Fibroblast of villous mesenchyme (primary cell): ENCODE measurements at regions not wholly inside any gene's neighbourhood (a gene's known extent, or its start where the extent isn't known, plus 50 kb on each side); places are given as distances from the start of the nearest gene placed in this dataset.

Experiments used
- DNase-seq: peaks from one replicate; pipeline ENCODE4 v3.0.0-alpha.2; 2010; ENCODE audit warnings: low read depth
- H3K4me3 ChIP-seq: 2 replicates; pipeline ENCODE4 v1.5.1; 2011; ENCODE audit warnings: low read depth, mild to moderate bottlenecking, low read length
- TF ChIP-seq, protein P1 (sequence below): IDR thresholded peaks from 2 replicates; pipeline ENCODE4 v1.5.1; 2012; ENCODE audit warnings: low read depth, mild to moderate bottlenecking, low read length; ENCODE audit not compliant: insufficient read depth

DNA sequence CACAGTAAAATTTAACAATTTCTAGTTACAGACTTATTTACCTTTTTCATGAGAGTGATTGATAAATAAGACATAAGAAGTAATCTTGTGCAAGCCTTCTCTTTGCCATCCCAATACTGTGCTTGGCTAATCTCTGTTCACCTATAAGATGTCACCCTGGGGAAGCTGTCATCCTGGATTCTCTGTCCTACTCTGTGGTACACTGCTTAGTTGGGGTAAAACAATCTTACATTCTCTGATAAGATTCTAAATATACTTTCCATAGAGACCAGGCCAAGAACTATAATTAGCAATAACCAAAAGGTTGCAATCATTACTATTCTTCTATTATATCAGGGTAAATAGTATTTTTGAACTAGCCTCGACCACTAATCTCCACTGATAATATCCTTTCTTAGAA, 1218.3 kb upstream of the CADM2 start:
- DNase-seq, result no peak
- TF ChIP-seq, protein P1, sequence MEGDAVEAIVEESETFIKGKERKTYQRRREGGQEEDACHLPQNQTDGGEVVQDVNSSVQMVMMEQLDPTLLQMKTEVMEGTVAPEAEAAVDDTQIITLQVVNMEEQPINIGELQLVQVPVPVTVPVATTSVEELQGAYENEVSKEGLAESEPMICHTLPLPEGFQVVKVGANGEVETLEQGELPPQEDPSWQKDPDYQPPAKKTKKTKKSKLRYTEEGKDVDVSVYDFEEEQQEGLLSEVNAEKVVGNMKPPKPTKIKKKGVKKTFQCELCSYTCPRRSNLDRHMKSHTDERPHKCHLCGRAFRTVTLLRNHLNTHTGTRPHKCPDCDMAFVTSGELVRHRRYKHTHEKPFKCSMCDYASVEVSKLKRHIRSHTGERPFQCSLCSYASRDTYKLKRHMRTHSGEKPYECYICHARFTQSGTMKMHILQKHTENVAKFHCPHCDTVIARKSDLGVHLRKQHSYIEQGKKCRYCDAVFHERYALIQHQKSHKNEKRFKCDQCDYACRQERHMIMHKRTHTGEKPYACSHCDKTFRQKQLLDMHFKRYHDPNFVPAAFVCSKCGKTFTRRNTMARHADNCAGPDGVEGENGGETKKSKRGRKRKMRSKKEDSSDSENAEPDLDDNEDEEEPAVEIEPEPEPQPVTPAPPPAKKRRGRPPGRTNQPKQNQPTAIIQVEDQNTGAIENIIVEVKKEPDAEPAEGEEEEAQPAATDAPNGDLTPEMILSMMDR, result no peak
- no peak overlapping the region for H3K4me3 ChIP-seq

DNA sequence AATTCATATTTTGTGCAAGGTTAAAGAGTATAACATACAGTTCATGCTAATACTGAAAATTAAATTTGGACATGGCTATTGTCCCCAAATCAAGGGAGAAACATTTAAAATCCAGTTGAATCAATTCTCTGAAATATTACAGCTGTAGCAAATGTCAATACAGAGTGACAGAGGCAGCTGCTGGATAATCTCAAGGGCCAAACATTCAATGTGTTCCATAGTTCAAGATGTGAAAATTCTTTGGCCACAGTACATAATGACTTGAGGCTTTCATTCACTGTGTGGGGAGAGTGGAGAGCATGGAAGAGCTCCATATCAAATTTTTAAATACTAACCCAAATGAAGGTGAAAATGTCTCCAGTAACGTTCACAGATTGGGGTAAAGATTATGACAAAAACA, 1192.8 kb upstream of the CADM2 start:
- no peak for DNase-seq
- TF ChIP-seq, protein P1, result no peak
- no peak overlapping the region for H3K4me3 ChIP-seq

DNA sequence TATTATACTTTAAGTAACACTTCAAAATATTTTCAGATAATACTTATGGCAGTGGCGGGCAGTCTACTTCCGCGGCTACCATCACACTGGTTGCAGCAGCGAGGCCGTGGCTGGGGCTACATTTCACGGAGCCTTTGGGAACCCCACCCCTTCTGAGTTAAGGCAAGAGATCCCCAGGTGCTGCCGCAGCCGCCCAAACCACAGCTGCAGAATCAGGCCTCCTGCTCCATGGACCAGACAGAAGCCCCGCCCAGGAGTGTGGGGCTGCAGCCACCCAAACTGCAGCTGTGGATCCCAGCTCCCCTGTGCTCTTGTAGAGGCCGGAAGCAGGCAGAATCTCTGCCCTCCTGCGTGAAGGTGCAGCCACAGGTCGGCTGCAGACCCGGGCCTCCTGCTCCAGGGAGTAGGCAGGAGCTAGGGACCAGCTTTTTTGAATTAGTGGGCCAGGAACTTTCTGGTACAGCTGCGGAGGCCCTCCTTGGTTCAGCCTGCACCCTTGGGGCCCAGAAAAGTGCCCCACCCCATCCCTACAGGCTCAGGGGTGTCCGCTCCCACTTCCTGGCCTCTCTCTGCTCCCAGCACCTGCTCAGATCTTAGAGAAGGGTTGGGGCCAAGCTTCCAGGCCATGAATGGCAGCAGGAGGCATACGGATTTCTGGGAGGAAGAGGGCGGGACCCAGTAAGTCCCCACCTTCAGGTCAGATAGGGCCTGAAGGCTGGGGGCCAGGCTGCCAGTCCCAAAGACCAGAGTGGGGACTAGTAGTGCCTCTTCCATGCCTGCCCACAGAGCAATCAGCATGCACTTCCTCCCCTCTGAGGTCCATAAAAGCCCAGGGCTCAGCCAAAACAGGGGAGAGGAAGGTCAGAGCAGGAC, 1188.8 kb upstream of the CADM2 start:
- DNase-seq, result no peak
- TF ChIP-seq, protein P1, result no peak

DNA sequence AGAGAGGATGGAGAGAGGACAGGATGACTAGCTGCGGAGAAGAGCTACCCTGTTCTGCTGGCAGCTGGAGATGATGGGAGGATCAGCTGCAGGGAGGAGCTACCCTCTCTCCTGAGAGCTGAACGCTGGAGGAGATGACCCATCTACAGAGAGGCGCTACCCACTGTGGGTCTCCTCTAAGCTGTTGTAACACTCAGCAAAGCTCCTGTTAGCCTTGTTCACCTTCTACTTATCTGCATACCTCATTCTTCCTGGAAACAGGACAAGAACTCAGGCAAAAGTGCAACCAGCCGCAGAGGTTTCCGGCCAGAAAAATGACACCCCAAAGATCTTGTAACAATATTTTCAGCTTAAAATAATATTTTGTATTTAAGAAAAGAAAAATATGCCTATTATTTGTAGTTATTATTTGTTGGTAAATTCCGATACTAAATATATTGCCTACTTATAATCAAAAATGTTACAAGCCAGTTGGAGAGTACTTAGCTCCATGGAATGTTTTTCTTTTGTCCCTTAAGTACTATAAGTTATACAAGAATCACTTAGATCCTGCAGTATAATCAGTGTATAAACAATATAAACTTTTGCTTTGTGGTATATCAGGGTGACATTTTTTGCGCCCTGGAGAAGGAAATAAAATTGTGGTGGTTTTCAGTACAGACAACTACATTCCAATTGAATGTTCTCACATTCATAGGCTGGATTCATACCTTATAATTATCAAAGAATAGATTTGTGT, 1188.0 kb upstream of the CADM2 start:
- no peak for DNase-seq
- TF ChIP-seq, protein P1, result no peak
- H3K4me3 ChIP-seq, result no peak overlapping the region

More for the DNA sequence above, 1188.8 kb upstream of the CADM2 start:
- no peak overlapping the region for H3K4me3 ChIP-seq

DNA sequence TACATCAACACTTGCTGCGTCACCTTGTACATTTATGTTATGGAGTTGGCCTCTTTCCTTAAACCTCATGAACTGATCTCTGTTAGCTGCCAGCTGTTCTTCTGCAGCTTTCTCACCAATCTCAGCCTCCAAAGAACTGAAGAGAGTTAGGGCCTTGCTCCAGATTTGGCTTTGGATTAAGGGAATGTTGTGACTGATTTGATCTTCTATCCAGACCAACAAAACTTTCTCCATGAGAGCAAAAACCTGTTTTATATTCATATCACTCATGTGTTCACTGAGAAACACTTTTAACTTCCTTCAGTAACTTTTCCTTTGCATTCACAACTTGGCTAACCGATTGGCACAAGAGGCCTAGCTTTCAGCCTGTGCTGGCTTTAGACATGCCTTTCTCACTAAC, 1156.0 kb upstream of the CADM2 start:
- no peak for DNase-seq
- TF ChIP-seq, protein P1, result no peak
- no peak overlapping the region for H3K4me3 ChIP-seq

DNA sequence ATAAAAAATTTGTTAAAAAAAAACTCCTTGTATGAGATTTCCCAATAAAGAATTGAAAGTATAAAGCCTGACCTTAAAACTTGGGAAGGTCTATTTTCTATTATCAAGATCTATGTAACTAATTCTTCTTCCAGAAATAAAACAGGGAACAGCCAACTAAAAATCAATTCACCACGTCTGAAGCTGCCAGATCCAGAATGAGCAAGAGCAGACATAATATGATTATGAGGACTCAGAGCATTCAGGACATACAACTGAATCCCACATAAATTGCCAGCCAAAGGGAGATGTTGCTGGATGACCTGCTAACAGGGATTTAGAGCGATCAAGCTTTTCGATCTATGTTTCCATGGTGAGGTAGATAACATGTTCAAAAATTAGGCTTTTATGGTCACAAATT, 1151.3 kb upstream of the CADM2 start:
- DNase-seq, result no peak
- H3K4me3 ChIP-seq, result no peak overlapping the region
- TF ChIP-seq, protein P1, result no peak
